ENCODE measurements at regions not wholly inside any gene's neighbourhood (a gene's known extent, or its start where the extent isn't known, plus 50 kb on each side); places are given as distances from the start of the nearest gene placed in this dataset.
"Not testable (repeated sequence)": the region's sequence is repeated elsewhere in the genome, so short reads cannot be mapped to it uniquely, and the experiment has no call there.

DNA sequence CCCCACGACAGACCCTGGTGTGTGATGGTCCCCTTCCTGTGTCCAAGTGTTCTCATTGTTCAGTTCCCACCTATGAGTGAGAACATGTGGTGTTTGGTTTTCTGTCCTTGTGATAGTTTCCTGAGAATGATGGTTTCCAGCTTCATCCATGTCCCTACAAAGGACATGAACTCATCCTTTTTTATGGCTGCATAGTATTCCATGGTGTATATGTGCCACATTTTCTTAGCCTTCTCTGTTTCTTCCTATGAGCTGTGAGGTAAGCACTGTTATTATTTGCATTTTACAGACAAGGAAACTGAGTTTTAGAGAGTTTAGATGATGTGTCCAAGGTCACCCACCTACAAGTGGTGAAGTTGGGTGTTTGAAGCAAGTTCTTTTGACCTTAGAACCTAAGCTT is 51.1 kb upstream of the BNC1 start:
- H3K4me1 ChIP-seq (ENCODE audit: control insufficient read depth, insufficient read depth, low read length); H3K9ac ChIP-seq (ENCODE audit: low read length); H3K36me3 ChIP-seq (ENCODE audit: control insufficient read depth, insufficient read depth, low read length); H3K4me3 ChIP-seq (ENCODE audit: low read length); H3K27me3 ChIP-seq (ENCODE audit: control insufficient read depth, insufficient read depth, low read length); H3K27ac ChIP-seq (ENCODE audit: low read depth, low read length): not testable (repeated sequence)

DNA sequence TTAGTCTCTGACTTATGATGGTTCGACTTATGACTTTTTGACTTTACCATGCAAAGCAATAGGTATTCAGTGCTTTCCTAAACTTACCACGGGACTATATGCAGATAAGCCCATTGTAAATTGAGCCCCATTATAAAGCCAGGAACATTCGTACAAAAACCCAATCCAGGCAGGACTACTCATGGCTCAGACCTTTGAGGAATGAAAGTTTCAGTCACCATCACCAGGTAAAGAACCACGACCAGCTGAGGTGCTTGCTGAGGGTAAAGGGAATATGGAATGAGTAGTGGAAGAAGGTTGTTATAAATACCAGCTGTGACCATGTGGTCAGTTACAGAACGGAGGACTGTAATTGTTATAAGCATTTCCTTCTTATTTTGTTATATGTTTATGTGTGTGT is 54.9 kb upstream of the BNC1 start:
- Histone ChIP-seq H3K36me3 (ENCODE audit: control insufficient read depth, insufficient read depth, low read length) (no peaks in the 10 kb centered on the region), H3K9ac (ENCODE audit: low read length) (no peak overlapping the region), H3K4me3 (ENCODE audit: low read length) (no peak overlapping the region), H3K27ac (ENCODE audit: low read depth, low read length) (no peak overlapping the region), H3K4me1 (ENCODE audit: control insufficient read depth, insufficient read depth, low read length) (no peaks in the 10 kb centered on the region), H3K27me3 (ENCODE audit: control insufficient read depth, insufficient read depth, low read length) (no peaks in the 10 kb centered on the region)

DNA sequence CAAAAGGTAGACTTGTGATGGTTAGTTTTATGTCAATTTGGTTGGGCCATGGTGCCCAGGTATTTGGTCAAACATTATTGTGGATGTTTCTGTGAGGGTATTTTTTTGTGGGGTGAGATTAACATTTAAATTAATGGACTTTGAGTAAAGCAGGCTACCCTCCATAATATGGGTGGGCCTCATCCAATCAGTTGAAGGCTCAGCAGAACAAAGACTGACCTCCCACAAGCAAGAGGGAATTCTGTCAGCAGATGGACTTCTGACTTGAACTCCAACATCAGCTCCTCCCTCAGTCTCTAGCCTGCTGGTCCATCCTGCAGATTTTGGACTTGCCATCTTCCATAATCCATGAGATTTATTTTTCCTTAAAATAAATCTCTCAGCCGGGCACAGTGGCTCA is 55.6 kb upstream of the BNC1 start:
- Histone ChIP-seq H3K27ac (ENCODE audit: low read depth, low read length) (no peak overlapping the region), H3K36me3 (ENCODE audit: control insufficient read depth, insufficient read depth, low read length) (no peaks in the 10 kb centered on the region), H3K27me3 (ENCODE audit: control insufficient read depth, insufficient read depth, low read length) (no peaks in the 10 kb centered on the region), H3K4me3 (ENCODE audit: low read length) (no peak overlapping the region), H3K4me1 (ENCODE audit: control insufficient read depth, insufficient read depth, low read length) (no peaks in the 10 kb centered on the region), H3K9ac (ENCODE audit: low read length) (no peak overlapping the region)

GRCh38 chr15:83346342-83346741 is 61.9 kb upstream of the BNC1 start:
- H3K4me1 ChIP-seq (ENCODE audit: control insufficient read depth, insufficient read depth, low read length) = no peaks in the 10 kb centered on the region
- no peak overlapping the region for H3K27ac ChIP-seq (ENCODE audit: low read depth, low read length)
- no peaks in the 10 kb centered on the region for H3K36me3 ChIP-seq (ENCODE audit: control insufficient read depth, insufficient read depth, low read length)
- no peak overlapping the region for H3K9ac ChIP-seq (ENCODE audit: low read length)
- H3K4me3 ChIP-seq (ENCODE audit: low read length) = no peak overlapping the region
- H3K27me3 ChIP-seq (ENCODE audit: control insufficient read depth, insufficient read depth, low read length) = no peaks in the 10 kb centered on the region

- no peak overlapping the region for H3K27ac ChIP-seq (ENCODE audit: low read depth, low read length)
- H3K27me3 ChIP-seq (ENCODE audit: control insufficient read depth, insufficient read depth, low read length) = no peaks in the 10 kb centered on the region
- H3K4me1 ChIP-seq (ENCODE audit: control insufficient read depth, insufficient read depth, low read length) = no peaks in the 10 kb centered on the region
- no peaks in the 10 kb centered on the region for H3K36me3 ChIP-seq (ENCODE audit: control insufficient read depth, insufficient read depth, low read length)
- no peak overlapping the region for H3K9ac ChIP-seq (ENCODE audit: low read length)
- no peak overlapping the region for H3K4me3 ChIP-seq (ENCODE audit: low read length)
Measured at GRCh38 chr15:83352119-83352518, 67.7 kb upstream of the BNC1 start.

- Histone ChIP-seq H3K36me3 (ENCODE audit: control insufficient read depth, insufficient read depth, low read length) (no peaks in the 10 kb centered on the region), H3K4me1 (ENCODE audit: control insufficient read depth, insufficient read depth, low read length) (no peaks in the 10 kb centered on the region), H3K9ac (ENCODE audit: low read length) (no peak overlapping the region), H3K27ac (ENCODE audit: low read depth, low read length) (no peak overlapping the region), H3K4me3 (ENCODE audit: low read length) (no peak overlapping the region), H3K27me3 (ENCODE audit: control insufficient read depth, insufficient read depth, low read length) (no peaks in the 10 kb centered on the region)
Measured at GRCh38 chr15:83356501-83357399, 72.3 kb upstream of the BNC1 start.

- Histone ChIP-seq H3K4me3 (ENCODE audit: low read length) (no peak overlapping the region), H3K4me1 (ENCODE audit: control insufficient read depth, insufficient read depth, low read length) (no peaks in the 10 kb centered on the region), H3K36me3 (ENCODE audit: control insufficient read depth, insufficient read depth, low read length) (no peaks in the 10 kb centered on the region), H3K27me3 (ENCODE audit: control insufficient read depth, insufficient read depth, low read length) (no peaks in the 10 kb centered on the region), H3K27ac (ENCODE audit: low read depth, low read length) (no peak overlapping the region), H3K9ac (ENCODE audit: low read length) (no peak overlapping the region)
Measured at GRCh38 chr15:83358972-83359564, 74.6 kb upstream of the BNC1 start.

DNA sequence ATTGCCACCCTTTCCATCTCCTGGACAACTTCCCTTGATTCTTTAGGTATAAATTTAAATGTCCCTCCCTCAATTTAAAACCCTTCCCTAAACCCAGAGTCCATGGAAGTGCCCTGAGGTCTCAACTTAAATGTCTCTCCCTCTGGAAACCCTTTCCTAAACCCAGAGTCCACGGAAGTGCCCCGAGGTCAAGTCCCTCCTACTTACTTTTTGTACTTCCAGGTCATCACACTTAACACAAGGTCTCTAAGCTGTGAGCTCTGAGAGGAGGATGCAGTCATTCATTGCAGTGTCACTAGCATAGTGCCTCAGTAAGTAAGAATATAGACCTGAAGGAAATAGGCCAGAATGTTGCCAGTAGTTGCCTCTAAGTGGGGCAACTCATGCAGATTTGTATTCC is 78.2 kb upstream of the BNC1 start:
- Histone ChIP-seq H3K36me3 (ENCODE audit: control insufficient read depth, insufficient read depth, low read length) (no peaks in the 10 kb centered on the region), H3K9ac (ENCODE audit: low read length) (no peak overlapping the region), H3K4me3 (ENCODE audit: low read length) (no peak overlapping the region), H3K27ac (ENCODE audit: low read depth, low read length) (no peak overlapping the region), H3K4me1 (ENCODE audit: control insufficient read depth, insufficient read depth, low read length) (no peaks in the 10 kb centered on the region), H3K27me3 (ENCODE audit: control insufficient read depth, insufficient read depth, low read length) (no peaks in the 10 kb centered on the region)

DNA sequence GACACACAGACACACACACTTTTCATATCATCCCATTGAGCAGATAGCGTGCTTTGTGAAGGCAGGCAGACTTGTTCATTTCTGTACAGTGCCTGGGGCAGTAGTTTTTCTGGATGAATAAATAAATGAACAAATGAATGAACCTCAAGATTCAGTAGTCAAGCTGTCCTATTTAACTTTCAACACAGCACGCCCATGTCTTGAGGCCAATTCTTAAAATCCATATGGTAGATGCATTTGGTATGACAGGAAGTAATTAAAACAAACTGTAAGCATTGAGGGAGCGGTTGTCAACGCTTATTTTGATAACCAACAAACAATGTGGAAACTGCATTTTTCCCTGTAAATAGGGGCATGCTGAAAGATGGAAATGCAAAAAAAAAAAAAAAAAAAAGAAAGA is 80.0 kb upstream of the BNC1 start:
- H3K27ac ChIP-seq (ENCODE audit: low read depth, low read length) = no peak overlapping the region
- H3K27me3 ChIP-seq (ENCODE audit: control insufficient read depth, insufficient read depth, low read length) = no peaks in the 10 kb centered on the region
- no peaks in the 10 kb centered on the region for H3K4me1 ChIP-seq (ENCODE audit: control insufficient read depth, insufficient read depth, low read length)
- H3K9ac ChIP-seq (ENCODE audit: low read length) = no peak overlapping the region
- H3K36me3 ChIP-seq (ENCODE audit: control insufficient read depth, insufficient read depth, low read length) = no peaks in the 10 kb centered on the region
- H3K4me3 ChIP-seq (ENCODE audit: low read length) = no peak overlapping the region

- no peak overlapping the region for H3K9ac ChIP-seq (ENCODE audit: low read length)
- no peaks in the 10 kb centered on the region for H3K36me3 ChIP-seq (ENCODE audit: control insufficient read depth, insufficient read depth, low read length)
- no peak overlapping the region for H3K27ac ChIP-seq (ENCODE audit: low read depth, low read length)
- peak overlapping the region; percentile 3 for H3K4me3 ChIP-seq (ENCODE audit: low read length)
- no peaks in the 10 kb centered on the region for H3K4me1 ChIP-seq (ENCODE audit: control insufficient read depth, insufficient read depth, low read length)
- no peaks in the 10 kb centered on the region for H3K27me3 ChIP-seq (ENCODE audit: control insufficient read depth, insufficient read depth, low read length)
Measured at GRCh38 chr15:83365370-83365938, 81.0 kb upstream of the BNC1 start.

DNA sequence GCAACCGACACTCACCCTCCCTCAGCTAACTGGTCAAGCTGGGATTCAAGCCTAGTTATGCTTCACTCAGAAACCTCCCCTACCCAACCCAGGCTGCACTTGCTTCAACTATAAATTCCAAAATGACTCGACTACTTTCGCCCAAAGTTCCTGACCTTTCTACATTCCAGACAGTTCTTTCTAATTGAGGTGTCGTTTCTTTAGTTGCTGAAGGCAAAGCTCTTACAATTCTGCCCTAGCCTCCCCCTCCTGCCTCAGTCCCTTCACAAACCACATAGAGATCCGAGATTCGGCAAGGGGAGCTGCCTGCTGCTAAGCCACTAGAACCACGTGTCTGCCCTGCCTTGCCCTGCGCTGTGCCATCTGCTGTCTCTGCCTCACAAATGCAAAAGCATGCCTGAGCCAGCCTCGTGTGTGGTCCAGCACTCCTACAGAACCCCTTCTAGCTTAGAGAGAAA is 74.7 kb upstream of the SH3GL3 start:
- Histone ChIP-seq H3K27me3 (ENCODE audit: control insufficient read depth, insufficient read depth, low read length) (no peaks in the 10 kb centered on the region), H3K4me3 (ENCODE audit: low read length) (no peak overlapping the region), H3K36me3 (ENCODE audit: control insufficient read depth, insufficient read depth, low read length) (no peaks in the 10 kb centered on the region), H3K4me1 (ENCODE audit: control insufficient read depth, insufficient read depth, low read length) (no peaks in the 10 kb centered on the region), H3K9ac (ENCODE audit: low read length) (no peak overlapping the region), H3K27ac (ENCODE audit: low read depth, low read length) (no peak overlapping the region)

- no peak overlapping the region for H3K9ac ChIP-seq (ENCODE audit: low read length)
- H3K4me3 ChIP-seq (ENCODE audit: low read length) = no peak overlapping the region
- H3K36me3 ChIP-seq (ENCODE audit: control insufficient read depth, insufficient read depth, low read length) = no peaks in the 10 kb centered on the region
- no peak overlapping the region for H3K27ac ChIP-seq (ENCODE audit: low read depth, low read length)
- peaks cover 12% of the 10 kb centered on the region for H3K27me3 ChIP-seq (ENCODE audit: control insufficient read depth, insufficient read depth, low read length)
- H3K4me1 ChIP-seq (ENCODE audit: control insufficient read depth, insufficient read depth, low read length) = no peaks in the 10 kb centered on the region
Measured at GRCh38 chr15:83378921-83379578, 68.1 kb upstream of the SH3GL3 start.
